Small intestine (tissue), 7 donors: ENCODE measurements at regions not wholly inside any gene's neighbourhood (a gene's known extent, or its start where the extent isn't known, plus 50 kb on each side); places are given as distances from the start of the nearest gene placed in this dataset.

Source experiments
- DNase-seq, 2 donors: peaks; one replicate each; pipeline versions ENCODE4 v3.0.0 to v3.0.0-alpha.2; 2013
- FAIRE-seq: peaks from 2 replicates; lab custom pipeline; 2012; peaks lifted over from hg19 to GRCh38; lab: Jason Lieb, UNC
- H3K27ac ChIP-seq, 3 donors: one replicate each; pipeline ENCODE4 v1.5.1; 2013; ENCODE audit warnings: low read length in 2 of 3, mild to moderate bottlenecking in 2 of 3, control low read depth in 1 of 3, inconsistent platforms in 1 of 3, low read depth in 1 of 3, moderate library complexity in 1 of 3
- H3K27me3 ChIP-seq, 3 donors: one replicate each; pipeline ENCODE4 v1.6.1; 2013; ENCODE audit warnings: low read length in 3 of 3, inconsistent platforms in 1 of 3; ENCODE audit not compliant: control insufficient read depth in 3 of 3, insufficient read depth in 3 of 3
- H3K36me3 ChIP-seq, 3 donors: one replicate each; pipeline ENCODE4 v1.6.1; 2013; ENCODE audit warnings: low read length in 3 of 3, inconsistent platforms in 1 of 3, low read depth in 1 of 3, mild to moderate bottlenecking in 1 of 3, moderate library complexity in 1 of 3; ENCODE audit not compliant: control insufficient read depth in 3 of 3, insufficient read depth in 2 of 3
- H3K4me1 ChIP-seq, 3 donors: one replicate each; pipeline ENCODE4 v1.6.1; 2013; ENCODE audit warnings: low read length in 2 of 3, inconsistent platforms in 1 of 3, low read depth in 1 of 3, mild to moderate bottlenecking in 1 of 3, moderate library complexity in 1 of 3; ENCODE audit not compliant: control insufficient read depth in 3 of 3, insufficient read depth in 2 of 3
- H3K4me3 ChIP-seq, 3 donors: one replicate each; pipeline ENCODE4 v1.5.1; 2013; ENCODE audit warnings: low read length in 3 of 3, control low read depth in 1 of 3, inconsistent platforms in 1 of 3, low read depth in 1 of 3, mild to moderate bottlenecking in 1 of 3, moderate library complexity in 1 of 3
- H3K9me3 ChIP-seq, 2 donors: one replicate each; pipeline ENCODE4 v1.6.1; 2013; ENCODE audit warnings: low read depth in 1 of 2, low read length in 1 of 2; ENCODE audit not compliant: control insufficient read depth in 2 of 2, insufficient read depth in 1 of 2
- WGBS, 3 donors: extraction: QIAGEN DNeasy Blood & Tissue Kit; methylation state at CpG; one replicate each; pipeline ENCODE4 v1.1.7; 2013; 5-methylcytosine and 5-hydroxymethylcytosine counted together
- donor health status: healthy with polysubstance abuse.
- donor health status: control.
- donor health status: control.
- donor health status: Bipolar disorder and iron deficiency.
- donor health status: healthy.

DNA sequence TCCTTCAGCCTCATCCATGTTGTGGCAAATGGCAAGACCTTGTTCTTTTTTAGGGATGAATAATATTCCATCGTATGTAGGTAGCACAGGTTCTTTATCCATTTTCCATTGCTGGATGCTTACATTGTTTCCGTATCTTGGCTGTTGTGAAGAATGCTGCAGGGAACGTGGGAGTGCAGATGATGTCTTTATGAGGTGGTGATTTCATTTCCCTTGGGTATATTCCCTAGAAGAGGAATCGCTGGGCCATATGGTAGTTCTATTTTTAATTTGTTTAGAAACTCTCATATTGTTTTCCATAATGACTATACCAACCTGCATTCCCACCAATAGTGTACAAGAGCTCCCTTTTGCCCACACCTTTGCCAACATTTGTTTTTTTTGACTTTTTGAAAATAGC lies 186.3 kb upstream of the TMTC4 start:
- Histone ChIP-seq H3K27me3 (no peaks in the 10 kb centered on the region), H3K9me3 (no peaks in the 10 kb centered on the region), H3K4me1 (no peaks in the 10 kb centered on the region), H3K4me3 (no peak overlapping the region), H3K36me3 (no peaks in the 10 kb centered on the region), H3K27ac (no peak overlapping the region)
- DNase-seq (no peak), FAIRE-seq (no peak)
- WGBS, 3 donors, result 74 to 89% (median 79%) methylated on average over 4 of the region's 4 CpGs

DNA sequence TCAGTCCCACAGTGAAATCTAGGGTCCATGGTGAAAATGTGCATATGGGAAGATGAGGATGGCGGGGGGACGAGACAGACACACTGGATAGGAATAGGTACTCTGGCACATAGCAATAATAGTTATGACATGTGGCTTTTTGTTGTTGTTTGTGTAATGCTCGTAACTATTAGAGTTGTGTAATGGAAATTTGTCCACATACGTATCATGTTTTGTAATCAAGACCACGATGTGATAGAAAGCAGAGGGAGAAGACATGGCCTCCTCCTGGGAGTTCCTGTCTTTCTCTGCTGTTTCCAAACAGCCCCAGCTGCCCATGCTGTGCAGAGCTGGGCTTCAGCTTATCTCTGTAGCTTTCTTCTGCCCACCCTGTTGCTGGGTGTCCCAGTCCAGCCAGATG lies 185.3 kb upstream of the TMTC4 start:
- no peak overlapping the region for H3K27ac ChIP-seq

DNA sequence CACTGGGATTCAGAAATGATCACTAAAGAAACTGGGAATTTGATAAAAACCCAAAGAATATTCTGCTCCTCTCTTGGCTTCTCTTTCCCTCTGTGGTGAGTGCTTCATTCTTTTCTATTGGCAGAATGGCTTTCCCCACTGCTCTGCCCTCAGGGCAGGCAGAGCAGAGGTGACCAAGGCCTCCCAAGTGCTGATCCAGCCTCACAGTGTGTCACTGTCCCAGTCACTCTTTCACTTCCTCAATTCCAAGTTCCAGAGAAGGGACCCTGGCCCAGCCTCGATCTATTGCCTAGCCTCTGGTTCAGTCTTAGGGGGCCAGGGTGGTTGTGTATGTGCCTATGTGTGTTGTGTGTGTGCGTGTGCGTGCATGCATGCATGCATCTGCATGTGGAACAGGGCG lies 180.6 kb upstream of the TMTC4 start:
- no peak for DNase-seq
- Histone ChIP-seq H3K9me3 (no peaks in the 10 kb centered on the region), H3K36me3 (no peaks in the 10 kb centered on the region), H3K4me1 (no peaks in the 10 kb centered on the region), H3K4me3 (no peak overlapping the region), H3K27me3 (no peaks in the 10 kb centered on the region), H3K27ac (no peak overlapping the region)
- 83 to 89% (median 87%) methylated on average over 4 of the region's 4 CpGs for WGBS, 3 donors
- FAIRE-seq, result no peak

More for the DNA sequence above, 185.3 kb upstream of the TMTC4 start:
- 81 to 94% (median 89%) methylated on average over 5 of the region's 5 CpGs for WGBS, 3 donors
- Histone ChIP-seq H3K4me3 (no peak overlapping the region), H3K9me3 (no peaks in the 10 kb centered on the region), H3K27me3 (no peaks in the 10 kb centered on the region), H3K4me1 (no peaks in the 10 kb centered on the region), H3K36me3 (no peaks in the 10 kb centered on the region)
- FAIRE-seq (no peak), DNase-seq (no peak)

DNA sequence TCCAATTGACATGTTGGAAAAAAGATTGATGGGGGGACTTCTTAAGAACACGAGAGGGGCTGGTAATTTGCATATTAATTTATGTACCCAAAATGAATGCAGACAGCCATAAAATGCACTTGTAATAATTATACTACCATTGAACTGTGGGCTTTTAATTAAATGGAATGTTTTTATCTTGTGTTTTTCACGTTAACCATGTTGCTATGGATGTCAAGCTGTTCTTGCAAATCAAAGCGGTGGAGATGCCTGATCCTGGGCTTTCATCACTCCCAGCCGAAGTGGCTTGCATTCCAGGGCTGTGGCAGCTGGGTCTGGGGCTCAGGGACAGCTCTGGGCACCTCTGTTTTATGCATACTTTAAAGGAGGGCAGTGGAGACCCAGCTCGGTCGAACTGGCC lies 179.4 kb upstream of the TMTC4 start:
- no peak for DNase-seq
- H3K27me3 ChIP-seq, result no peaks in the 10 kb centered on the region
- no peak overlapping the region for H3K4me3 ChIP-seq
- WGBS, 3 donors, result 43 to 44% (median 44%) methylated on average over 6 of the region's 6 CpGs
- H3K36me3 ChIP-seq, result no peaks in the 10 kb centered on the region
- H3K4me1 ChIP-seq, result no peaks in the 10 kb centered on the region
- no peak for FAIRE-seq
- H3K27ac ChIP-seq, result no peak overlapping the region
- no peaks in the 10 kb centered on the region for H3K9me3 ChIP-seq

DNA sequence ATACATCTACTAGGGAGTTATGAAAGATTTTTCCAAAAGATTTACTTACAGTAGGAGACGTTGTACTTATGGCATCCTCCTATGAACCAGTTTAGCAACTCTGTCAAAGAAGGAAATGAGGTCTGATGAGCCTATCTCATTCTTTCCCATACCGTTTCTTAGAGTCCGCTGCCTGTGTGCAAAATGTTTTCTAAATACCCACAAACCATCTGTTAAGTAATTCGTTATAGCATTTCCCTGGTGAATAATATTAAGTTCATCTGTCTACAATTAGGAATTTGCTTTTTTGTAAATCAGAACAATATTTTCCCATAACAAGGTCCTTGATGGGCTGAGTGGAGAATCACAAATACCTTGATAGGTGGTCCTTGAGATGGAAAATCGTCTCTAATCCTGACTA lies 178.8 kb upstream of the TMTC4 start:
- H3K9me3 ChIP-seq, result no peaks in the 10 kb centered on the region
- no peak overlapping the region for H3K4me3 ChIP-seq
- no peak overlapping the region for H3K27ac ChIP-seq
- no peak for FAIRE-seq
- no peaks in the 10 kb centered on the region for H3K27me3 ChIP-seq
- H3K36me3 ChIP-seq, result no peaks in the 10 kb centered on the region
- DNase-seq, result no peak
- WGBS, 3 donors, result 60 to 67% (median 63%) methylated on average over 5 of the region's 5 CpGs
- H3K4me1 ChIP-seq, result no peaks in the 10 kb centered on the region

DNA sequence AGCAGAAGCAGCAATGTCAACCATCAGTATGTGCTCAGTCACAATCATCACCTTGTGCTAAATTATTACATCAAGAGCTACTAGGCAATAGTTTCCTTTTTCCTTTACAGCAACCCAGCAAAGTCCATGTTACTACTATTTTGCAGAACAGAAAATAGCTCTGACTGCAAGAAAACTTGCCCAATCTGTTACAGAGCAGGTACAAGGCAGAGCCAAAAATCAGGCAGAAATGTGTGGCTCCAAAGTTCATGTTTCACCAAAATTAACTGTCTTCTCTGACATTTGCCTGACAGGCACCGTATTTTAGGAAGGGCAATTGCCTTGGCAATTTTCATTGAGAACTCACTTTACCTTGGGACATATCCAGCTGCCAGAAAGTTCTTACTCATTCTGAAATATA lies 177.6 kb upstream of the TMTC4 start:
- no peak for FAIRE-seq
- Histone ChIP-seq H3K9me3 (no peaks in the 10 kb centered on the region), H3K4me1 (no peaks in the 10 kb centered on the region), H3K36me3 (no peaks in the 10 kb centered on the region), H3K27ac (no peak overlapping the region), H3K4me3 (no peak overlapping the region), H3K27me3 (no peaks in the 10 kb centered on the region)
- no peak for DNase-seq
- WGBS, 3 donors, result 64 to 82% (median 64%) methylated on average over 1 of the region's 1 CpG

DNA sequence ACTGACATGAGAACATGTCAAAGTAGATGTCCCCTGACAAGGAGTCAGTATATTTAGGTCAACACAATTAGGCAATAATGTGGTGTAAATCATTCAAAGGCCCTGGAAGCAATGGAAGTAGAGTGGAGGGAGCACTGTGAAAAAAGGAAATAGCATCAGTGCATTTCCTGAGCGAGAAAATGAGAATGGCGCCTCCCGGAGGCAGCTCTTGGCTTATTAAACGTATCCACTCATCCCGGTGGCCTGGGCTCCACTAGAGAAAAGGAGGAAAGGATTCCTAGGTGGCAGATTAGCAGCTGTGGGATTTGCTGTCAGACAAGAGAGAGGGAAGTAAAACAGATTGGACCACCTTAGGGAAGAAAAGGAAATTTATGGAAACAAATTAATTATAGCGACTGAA lies 173.7 kb upstream of the TMTC4 start:
- Histone ChIP-seq H3K36me3 (no peaks in the 10 kb centered on the region), H3K9me3 (no peaks in the 10 kb centered on the region), H3K27ac (no peak overlapping the region), H3K27me3 (no peaks in the 10 kb centered on the region), H3K4me1 (no peaks in the 10 kb centered on the region), H3K4me3 (no peak overlapping the region)
- no peak for DNase-seq
- no peak for FAIRE-seq
- 84 to 89% (median 88%) methylated on average over 6 of the region's 6 CpGs for WGBS, 3 donors

DNA sequence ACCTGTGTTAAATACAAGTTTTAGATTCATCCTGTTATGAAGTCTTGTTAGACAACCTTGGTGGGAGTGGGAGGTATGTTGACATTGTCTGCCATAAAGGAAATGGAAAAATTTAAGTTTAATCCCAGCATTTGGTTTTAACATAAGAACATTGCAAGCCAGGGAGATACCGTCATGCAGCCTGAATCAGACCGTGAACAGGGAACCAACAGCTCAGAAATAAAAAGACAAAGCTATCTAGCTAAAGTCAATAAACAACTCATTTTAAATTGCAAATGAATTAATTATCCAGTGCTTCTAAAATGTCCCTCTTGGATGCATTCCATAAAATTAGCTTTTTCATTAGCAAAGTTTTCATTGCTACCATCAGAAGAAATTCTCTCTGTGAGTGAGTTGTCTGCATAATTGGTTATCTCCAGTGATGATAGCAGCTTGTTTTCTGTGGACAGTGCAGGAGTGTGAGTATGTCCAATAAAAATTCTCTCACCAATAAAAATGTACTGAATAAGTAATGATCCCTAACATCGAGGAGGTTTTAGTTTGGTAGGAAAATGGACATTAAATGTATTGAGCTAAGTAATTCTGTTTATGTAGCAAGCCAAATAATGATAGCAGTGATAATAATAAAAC lies 170.6 kb upstream of the TMTC4 start:
- Histone ChIP-seq H3K27me3 (no peaks in the 10 kb centered on the region), H3K36me3 (no peaks in the 10 kb centered on the region), H3K4me3 (no peak overlapping the region), H3K9me3 (no peaks in the 10 kb centered on the region), H3K27ac (no peak overlapping the region), H3K4me1 (no peaks in the 10 kb centered on the region)
- DNase-seq, result no peak
- 63 to 70% (median 68%) methylated on average over 3 of the region's 3 CpGs for WGBS, 3 donors
- no peak for FAIRE-seq

DNA sequence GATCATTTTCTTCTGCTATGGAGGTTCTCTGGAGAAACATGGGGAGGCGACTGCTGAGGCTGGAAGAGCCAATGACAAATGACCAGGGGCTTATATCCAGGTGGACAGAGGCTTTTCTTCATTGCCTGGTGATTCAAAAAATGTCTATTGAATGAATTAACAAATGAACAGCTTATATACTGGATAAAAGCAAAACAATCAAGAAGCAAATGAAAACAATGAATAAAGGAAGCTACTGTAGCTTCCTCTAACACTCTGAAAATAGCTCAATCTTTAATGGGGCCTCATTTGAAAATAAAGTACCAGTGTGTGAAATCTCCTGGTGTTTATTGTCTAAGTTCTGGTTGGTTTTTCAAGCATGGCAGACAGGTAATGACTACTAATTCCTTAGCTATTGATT lies 167.5 kb upstream of the TMTC4 start:
- H3K4me1 ChIP-seq, result no peaks in the 10 kb centered on the region
- no peak for DNase-seq
- 84 to 88% (median 85%) methylated on average over 1 of the region's 1 CpG for WGBS, 3 donors
- H3K27ac ChIP-seq, result no peak overlapping the region
- no peaks in the 10 kb centered on the region for H3K36me3 ChIP-seq
- H3K27me3 ChIP-seq, result no peaks in the 10 kb centered on the region
- no peak for FAIRE-seq
- H3K4me3 ChIP-seq, result no peak overlapping the region
- no peaks in the 10 kb centered on the region for H3K9me3 ChIP-seq
